Dermis blood vessel endothelial cell (primary cell): ENCODE measurements at regions not wholly inside any gene's neighbourhood (a gene's known extent, or its start where the extent isn't known, plus 50 kb on each side); places are given as distances from the start of the nearest gene placed in this dataset.
"Not testable (repeated sequence)": the region's sequence is repeated elsewhere in the genome, so short reads cannot be mapped to it uniquely, and the experiment has no call there.

Experiments used
- DNase-seq: peaks from one replicate; pipeline ENCODE4 v3.0.0; 2010

DNA sequence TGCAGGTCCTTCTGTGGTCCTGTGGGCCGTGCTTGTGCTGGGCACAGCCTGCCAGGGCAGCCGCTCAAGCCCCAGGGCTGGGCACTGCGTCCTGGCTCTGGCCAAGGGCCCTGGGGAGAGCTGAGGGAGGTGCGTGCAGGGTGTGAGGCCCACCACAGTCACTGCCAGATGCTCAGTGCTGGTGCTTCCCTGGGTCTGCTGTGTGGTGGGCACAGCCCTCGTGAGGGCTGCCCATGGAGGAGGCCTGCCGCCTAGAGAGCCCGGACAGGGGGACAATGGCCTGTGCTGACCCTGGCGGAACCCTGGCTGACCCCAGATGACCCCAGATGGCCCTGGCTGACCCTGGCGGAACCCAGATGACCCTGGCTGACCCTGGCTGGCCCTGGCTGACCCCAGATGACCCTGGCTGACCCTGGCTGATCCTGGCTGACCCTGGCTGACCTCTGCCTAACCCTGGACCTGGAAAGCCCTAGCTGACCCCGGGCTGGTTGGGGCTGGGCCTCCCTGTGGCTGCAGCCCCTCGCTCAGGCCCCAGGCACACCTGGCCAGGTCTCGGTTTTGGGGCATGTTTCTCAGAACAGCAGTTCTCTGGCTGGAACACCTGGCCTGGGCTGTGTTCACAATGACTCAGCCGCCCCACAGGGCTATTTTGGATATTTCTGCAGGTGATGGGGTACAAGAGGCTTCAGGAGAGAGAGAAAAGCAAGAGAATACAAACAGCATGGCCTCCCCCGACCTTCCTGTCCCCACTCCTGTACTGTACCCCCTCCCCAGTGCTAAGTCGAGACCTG, 55.4 kb downstream of the TMEM121 start:
- DNase-seq, result no peak

DNA sequence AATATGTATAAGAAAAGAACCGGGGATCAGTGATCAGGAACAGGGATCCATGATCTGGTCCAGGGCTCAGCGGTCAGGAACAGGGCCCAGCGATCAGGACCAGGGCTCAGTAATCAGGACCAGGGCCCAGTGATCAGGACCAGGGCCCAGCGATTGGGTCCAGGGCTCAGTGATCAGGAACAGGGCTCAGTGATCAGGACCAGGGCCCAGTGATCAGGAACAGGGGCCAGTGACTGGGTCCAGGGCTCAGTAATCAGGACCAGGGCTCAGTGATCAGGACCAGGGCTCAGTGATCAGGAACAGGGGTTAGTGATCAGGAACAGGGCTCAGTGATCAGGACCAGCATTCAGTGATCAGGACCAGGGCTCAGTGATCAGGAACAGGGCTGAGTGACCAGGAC, 56.3 kb downstream of the TMEM121 start:
- no peak for DNase-seq

DNA sequence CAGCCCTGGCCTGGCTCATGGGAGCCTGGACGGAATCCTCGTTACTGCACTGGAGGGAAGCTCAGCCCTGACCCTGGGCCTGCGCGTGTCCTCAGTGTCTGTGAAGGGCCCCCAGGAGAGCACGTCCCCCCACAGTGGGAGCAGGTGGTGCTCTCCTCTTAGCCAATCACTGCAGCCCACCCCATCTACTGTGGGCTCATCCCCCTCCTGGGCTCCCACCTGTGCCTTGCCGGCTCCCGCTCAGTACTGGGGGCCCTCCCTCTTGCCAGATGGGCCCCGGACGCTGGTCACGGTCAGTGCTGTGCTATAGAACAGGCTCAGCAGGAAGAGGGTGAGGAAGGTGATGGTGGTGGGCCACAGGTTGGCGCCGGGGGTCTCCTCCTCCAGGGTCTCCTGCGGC, 57.5 kb downstream of the TMEM121 start:
- DNase-seq, result not testable (repeated sequence)

DNA sequence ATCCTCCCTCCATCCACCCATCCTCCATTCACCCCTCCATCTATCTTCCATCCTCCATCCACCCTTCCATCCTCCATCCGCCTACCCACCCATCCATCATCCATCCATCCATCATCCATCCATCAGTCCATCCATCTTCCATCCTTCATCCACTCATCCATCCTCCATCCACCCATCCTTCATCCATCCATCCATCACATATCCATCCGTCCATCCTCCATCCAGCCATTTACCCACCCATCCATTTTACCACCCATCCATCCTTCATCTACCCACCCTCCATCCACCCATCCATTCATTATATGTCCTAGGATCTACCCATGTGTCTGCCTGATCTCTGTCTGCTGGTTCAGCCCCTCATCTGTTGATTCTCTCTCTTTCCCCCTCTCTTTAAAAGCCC, 58.9 kb downstream of the TMEM121 start:
- DNase-seq, result not testable (repeated sequence)

DNA sequence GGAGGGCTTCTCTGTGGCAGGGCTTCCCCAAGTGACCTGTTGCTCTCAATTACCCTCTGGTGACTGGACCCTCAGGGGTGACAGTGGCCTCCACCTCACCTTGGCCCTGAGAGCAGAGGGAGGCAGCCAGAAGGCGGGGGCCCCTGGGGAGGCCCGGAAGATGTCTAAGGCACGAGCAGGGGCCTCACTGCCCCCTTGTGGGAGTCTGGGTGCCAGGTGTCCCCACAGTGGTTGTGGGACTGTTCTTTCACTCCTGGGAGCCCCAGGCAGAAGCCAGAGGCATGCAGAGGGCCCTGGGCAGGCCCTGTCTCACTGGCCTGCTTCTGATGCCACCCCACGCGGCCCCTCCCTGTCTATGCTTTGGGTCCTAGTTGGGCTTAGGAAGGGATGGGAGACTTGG, 59.3 kb downstream of the TMEM121 start:
- not testable (repeated sequence) for DNase-seq

DNA sequence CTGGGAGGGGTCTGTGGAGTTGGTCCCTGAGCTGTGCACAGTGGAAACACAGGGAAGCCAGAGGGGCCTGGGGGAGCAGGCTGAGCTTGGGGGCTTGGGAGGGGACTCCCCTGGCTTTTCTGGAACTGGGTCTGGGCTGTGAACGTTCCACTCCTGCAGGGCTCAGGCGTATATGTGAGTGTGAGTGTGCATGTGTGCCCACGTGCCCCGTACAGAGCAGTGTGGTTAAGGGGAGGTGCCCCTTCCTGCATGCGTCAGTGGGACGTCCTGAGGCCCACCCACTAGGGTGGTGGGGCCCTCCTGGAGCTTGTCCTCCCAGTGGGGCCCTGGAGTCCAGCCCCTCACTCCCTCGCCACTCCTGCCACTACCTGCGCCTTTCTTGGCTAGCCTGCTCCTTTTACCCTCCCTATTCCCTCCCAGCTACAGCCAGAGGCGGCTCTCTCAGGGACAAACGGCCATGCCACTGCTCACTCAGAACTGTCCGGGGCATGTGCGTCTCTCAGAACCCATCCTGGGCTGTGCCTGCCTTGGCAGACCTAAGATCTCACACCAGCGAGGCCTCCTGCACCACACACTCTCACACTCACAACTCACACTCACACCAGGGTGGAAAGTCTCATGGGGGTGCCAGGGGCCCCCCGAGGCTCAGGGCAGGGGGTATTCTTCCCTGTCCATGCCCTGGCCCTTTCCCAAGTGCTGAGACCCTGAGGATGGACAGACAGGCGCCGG, 59.9 kb downstream of the TMEM121 start:
- not testable (repeated sequence) for DNase-seq

DNA sequence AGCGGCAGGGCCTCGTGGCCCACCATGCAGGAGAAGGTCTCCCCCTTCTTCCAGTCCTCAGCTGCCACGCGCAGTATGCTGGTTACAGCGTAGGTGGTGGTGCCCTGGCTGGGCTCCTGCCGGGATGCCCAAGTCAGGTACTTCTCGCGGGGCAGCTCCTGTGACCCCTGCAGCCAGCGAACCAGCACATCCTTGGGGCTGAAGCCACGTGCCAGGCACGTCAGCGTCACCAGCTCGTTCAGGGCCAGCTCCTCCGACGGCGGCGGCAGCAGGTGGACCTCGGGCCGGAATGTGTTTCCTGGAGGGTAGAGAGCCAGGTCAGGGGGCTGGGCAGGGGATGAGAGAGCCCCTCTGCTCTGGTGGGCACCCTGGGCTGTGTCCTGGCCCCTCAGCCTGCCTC, 60.7 kb downstream of the TMEM121 start:
- not testable (repeated sequence) for DNase-seq

DNA sequence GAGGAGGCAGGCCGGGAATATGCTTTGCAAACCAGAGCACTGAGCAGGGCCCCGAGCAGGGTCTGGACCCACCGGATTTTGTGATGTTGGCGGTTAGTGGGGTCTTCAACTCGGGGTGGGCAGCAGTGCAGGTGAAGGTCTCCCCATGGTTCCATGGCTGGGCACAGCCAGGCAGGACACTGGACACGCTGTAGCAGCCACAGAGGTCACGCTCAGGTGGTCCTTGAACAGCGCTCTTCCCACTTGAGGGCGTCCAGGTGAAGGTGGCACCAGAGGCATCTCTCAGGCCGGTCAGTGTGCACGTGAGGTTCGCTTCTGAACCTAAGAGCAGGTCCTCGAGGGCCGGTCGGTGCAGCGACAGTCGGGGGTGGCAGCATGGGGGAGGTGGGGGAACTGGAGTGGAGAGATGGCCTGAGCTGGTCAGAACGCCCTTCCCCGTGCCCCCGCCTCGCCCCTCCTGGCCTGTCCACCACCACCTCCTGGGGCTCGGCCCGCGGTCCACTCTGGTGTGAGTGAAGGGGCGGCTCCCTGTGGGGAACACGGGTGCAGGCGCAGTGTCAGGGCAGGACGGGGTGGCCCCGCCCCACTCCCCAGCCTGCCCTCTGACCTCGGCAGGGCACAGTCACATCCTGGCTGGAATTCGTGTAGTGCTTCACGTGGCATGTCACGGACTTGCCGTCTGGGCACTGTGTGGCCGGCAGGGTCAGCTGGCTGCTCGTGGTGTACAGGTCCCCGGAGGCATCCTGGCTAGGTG, 61.3 kb downstream of the TMEM121 start:
- DNase-seq, result not testable (repeated sequence)

DNA sequence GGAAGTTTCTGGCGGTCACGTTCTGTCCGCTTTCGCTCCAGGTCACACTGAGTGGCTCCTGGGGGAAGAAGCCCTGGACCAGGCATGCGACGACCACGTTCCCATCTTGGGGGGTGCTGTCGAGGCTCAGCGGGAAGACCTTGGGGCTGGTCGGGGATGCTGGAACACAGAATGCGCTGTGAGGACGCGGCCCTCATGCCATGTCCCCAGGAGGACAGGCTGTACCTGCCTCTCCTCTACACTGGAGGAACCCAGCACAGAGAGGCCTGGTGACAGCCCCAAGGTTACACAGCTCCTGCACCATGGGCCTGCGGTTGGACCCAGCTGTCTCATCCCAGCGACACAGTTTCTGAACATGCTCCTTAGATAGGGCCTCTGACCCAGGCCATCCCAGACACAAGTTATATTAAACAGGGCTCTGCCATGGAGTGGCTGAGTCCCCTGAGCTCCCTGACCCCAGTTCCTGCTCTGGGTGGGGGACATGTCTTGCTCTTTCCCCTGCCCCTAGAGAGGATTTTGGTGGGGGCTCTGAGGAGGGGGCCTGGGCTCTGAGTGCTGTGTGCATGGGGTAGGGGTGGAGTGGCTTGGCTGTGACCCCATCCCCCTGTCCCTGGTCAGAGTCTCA, 62.0 kb downstream of the TMEM121 start:
- no peak for DNase-seq

DNA sequence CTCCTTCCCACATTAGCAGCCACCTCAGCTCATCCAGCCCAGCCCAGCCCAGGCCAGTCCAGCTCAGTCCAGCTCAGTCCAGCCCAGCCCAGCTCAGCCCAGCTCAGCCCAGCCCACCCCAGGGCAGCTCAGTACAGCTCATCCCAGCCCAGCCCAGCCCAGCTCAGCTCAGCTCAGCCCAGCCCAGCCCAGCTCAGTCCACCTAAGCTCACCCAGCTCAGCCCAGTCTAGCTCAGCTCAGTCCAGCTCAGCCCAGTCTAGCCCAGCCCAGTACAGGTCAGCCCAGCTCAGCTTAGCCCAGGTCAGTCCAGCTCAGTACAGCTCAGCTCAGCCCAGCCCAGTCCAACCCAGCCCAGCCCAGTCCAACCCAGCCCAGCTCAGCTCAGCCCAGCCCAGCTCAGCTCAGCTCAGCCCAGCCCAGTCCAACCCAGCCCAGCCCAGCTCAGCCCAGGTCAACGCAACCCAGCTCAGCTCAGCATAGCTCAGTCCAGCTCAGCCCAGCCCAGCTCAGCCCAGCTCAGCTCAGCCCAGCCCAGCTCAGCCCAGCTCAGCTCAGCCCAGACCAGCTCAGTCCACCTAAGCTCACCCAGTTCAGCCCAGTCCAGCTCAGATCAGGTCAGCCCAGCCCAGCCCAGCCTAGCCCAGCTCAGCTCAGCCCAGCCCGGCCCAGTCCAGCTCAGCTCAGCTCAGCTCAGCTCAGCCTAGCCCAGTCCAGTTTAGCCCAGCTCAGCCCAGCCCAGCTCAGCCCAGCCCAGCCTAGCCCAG, 63.0 kb downstream of the TMEM121 start:
- no peak for DNase-seq

DNA sequence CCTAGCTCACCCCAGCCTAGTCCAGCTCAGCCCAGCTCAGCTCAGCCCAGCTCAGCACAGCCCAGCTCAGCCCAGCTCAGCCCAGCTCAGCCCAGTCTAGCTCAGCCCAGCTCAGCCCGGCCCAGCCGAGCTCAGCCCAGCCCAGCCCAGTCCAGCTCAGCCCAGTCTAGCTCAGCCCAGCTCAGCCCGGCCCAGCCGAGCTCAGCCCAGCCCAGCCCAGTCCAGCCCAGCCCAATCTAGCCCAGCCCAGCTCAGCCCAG, 63.5 kb downstream of the TMEM121 start:
- not testable (repeated sequence) for DNase-seq

DNA sequence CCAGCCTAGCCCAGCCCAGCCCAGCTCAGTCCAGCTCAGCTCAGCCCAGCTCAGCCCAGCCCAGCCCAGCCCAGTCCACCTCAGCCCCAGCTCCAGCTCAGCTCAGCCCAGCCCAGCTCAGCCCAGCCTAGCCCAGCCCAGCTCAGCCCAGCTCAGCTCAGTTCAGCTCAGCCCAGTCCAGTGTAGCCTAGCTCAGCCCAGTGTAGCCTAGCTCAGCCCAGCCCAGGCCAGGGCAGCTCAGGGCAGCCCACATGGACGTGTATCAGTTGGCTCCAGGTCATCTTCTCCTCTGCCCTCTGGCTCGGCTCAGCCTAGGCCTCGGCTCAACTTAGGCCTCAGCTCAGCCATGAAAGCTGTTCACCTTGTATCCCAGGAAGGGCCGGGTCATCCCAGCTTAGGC, 64.7 kb downstream of the TMEM121 start:
- DNase-seq, result no peak

DNA sequence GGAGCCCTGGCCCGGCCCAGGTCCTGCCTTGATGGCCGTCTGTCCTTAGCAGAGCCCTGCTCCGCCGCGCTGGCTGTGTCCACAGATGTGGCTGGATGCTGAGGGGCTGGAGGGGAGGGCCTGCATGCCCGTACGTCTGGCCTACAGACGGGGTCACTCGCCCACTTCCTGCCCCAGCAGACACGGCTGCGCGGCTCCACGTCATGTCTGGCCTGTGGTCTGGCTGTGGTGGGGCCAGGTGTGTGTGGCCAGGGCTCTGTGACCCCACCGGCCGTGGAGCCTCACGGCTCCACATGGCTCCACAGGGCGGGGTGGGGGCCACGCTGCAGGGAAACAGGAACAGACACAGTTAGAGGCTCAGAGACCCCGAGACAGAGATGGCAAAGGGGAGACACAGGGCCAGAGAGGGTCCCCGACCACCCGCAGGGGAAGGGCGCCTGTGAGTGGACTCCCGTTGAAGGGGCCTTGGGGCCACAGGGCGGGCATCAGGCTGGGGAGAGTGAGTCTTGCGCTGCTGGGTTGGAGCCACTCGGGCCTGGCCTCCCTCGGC, 65.5 kb downstream of the TMEM121 start:
- not testable (repeated sequence) for DNase-seq

DNA sequence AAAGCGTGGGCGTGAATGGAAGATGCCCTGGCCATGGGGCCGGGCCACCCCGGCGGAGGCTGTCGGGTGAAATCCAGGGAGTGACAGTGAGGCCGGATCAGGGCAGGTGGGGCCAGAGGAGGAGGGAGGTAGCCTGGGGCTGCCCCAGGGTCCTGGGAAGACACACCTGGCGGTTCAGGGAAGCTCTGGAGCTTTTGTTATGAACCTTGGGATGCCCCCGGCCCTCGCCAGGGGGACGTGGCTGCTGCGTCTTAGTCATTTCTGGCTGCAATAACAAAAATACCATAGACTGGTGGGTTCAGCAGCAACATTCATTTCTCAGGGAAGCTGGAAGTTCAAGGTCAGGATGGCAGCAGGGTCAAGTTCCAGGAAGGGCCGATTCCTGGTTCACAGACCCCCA, 66.3 kb downstream of the TMEM121 start:
- DNase-seq, result not testable (repeated sequence)

DNA sequence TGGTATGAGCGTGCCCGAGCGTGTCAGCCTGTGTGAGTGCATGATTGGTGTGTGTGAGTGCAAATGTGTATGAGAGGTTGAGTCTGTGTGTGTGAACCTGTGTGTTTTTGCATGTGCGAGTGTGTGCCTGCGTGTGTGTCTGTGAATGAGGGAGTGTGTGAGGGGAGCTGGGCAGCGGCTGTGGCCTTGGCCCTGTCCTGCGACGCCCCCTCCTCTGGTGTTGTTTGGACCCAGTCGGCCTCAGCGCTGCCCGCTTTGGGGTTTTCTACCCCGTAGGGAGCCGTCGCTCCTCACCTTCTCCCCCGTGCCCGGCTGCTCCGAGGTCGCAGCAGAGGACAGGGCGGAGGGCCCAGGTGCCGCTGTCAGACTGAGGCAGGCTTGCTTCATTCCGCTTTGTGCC, 69.0 kb downstream of the TMEM121 start:
- not testable (repeated sequence) for DNase-seq

DNA sequence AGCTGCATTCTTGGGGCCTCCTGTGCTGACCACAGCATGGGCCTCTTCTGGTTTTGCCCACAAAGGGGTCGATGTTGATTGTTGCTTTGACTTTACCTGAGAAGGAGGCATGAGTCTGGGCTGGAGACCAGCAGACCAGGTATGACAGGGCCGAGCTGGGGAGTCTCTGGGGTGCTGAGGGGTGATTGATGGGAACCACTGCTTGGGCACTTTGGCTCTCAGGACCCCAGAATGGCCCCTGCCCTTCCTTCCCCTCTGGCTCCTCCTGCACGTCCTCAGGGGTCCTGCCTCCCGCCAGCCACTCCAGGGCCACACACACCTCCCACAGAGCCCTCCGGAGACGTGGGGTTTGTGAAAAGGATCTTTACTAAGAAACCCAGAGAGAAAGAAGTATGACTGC, 70.0 kb downstream of the TMEM121 start:
- not testable (repeated sequence) for DNase-seq

DNA sequence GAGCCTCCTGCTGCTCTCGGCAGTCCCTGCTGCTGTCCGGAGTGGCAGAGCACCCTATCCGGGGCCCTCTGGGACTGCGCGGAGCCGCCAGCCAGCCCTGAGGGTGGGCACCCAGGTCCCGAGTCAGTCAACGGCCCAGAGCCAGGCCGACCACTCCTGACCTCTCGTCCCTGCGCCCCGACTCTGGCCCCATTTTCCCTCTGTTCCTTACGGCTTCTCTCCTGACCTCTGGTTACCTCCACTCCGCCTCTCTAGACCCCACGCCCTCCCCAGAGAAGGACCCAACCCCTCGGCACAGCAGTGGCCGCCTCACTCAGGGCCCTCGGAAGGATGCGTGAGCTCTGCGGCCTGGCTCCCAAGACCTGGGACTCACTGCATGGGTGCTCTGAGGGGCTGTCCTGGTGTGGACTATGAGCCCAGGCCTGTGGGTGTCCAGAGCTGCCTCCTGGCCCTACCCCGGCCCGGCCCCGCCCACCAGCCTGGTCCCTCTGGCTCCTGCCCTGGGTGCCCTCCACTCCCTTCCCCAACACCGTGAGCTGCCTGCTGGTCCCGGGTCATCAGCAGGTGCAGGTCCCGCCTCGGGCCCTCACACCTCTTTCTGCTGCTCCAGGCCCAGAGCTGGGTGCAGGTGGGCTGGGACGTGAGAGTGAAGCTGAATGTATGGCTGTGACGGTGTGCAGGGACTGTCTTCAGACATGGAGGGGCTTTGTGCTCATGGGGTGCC, 71.8 kb downstream of the TMEM121 start:
- not testable (repeated sequence) for DNase-seq

DNA sequence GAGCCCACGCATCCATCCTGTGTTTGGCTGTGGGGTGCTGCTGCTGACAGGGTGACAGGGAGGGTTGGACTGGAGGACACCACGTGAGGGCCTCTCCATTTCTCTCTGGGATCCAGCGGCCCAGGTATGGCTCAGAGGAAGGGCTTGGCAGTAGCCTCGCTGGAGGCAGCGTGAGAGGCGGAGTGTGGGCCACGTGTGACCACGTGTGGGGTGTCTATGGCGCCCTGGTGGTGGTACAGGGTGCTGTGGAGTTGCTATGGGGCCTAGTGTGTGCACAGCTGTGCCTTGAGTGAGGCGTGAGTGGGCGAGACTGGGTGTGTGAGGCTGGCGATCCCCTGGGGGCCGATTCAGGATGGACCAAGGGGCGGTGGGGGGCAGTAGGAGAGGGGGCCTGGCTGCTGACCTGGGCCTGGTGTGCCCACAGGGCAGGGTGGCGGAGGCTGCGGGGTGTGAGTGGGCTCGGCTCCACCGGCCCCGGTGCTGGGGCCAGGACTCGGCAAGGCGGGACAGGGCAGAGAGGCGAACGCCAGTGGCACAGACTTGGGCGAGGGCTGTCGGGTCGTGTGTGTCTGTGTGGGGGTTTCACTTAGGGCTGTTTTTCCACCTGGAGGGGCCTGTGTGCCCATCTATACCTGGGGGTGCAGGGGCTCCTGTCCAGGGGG, 72.7 kb downstream of the TMEM121 start:
- DNase-seq, result not testable (repeated sequence)

DNA sequence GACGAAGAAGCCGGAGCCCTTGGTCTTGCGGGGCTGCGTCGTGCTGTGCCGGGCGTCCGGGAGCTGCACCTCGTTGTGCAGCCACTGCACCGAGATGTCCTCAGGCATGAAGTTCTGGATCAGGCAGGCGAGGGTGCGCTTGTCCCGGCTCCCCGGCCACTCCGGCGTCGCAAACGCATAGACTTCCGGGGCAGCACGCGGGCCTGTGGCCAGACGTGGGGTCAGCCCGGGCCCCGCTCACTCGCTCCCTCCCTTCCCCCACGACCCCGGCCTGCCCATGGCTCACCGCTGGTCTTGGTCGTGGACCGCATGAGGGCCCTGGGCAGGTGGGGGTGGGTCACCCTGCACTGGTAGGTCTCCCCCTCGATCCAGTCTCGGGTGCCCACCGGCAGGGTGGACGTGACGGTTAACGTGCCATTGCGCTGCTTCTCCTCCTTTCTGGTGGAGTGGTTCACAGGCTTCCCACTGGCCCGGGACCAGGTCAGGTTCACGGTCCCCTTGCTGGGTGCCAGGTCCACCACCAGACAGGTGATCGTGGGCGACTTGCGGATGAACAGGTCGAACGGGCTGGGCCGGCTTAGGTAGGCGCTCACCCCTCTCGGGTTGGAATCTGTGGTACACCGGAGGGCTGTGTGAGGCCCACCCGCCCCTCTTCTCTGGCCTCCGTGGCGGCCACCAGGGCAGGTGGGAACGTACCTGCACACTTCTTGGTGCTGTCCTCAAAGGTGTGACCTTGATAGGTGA, 74.0 kb downstream of the TMEM121 start:
- not testable (repeated sequence) for DNase-seq

DNA sequence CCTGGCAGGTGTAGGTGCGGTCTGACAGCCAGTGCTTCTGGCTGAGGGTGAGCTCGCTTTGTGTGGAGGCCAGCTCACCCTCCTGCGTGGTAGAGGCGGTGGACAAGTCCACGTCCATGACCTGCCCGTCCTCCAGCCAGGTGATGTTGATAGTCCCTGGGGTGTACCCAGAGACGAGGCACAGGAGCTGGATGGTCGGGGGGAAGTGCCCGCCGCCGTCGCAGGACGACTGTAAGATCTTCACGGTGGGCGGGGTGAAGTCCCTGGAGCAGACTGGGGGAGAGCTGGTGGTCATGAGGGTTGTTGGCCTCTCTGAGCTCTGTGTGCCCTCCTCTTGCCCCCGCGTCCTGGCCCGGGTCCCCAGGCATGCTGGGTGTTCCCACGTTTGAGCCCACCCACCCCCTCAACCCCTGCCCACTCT, 74.6 kb downstream of the TMEM121 start:
- DNase-seq, result no peak
